Liver (tissue), 3 donors: ENCODE measurements at regions not wholly inside any gene's neighbourhood (a gene's known extent, or its start where the extent isn't known, plus 50 kb on each side); places are given as distances from the start of the nearest gene placed in this dataset.

Source experiments
- RAD21 ChIP-seq, 2 donors: IDR thresholded peaks; 2 replicates each; pipeline ENCODE4 v1.6.1; 2016; ENCODE audit warnings: antibody characterized with exemption in 2 of 2, mild to moderate bottlenecking in 2 of 2
- YY1 ChIP-seq: IDR thresholded peaks from 2 replicates; pipeline ENCODE4 v1.6.1; 2016; ENCODE audit warnings: antibody characterized with exemption, mild to moderate bottlenecking
- TF ChIP-seq, protein P1 (sequence below): fragments of 150-350 bp; IDR thresholded peaks from 2 replicates; pipeline ENCODE4 v1.5.1; 2017; ENCODE audit warnings: improper control_type of control experiment, low read depth, low read length; ENCODE audit not compliant: missing input control
- TF ChIP-seq, protein P2 (sequence below): IDR thresholded peaks from 2 replicates; pipeline ENCODE4 v1.6.1; 2016; ENCODE audit warnings: antibody characterized with exemption, mild to moderate bottlenecking
- TF ChIP-seq, protein P3 (sequence below): IDR thresholded peaks from 2 replicates; pipeline ENCODE4 v1.6.1; 2016; ENCODE audit warnings: antibody characterized with exemption
- donor health status: healthy.
- donor health status: healthy.

DNA sequence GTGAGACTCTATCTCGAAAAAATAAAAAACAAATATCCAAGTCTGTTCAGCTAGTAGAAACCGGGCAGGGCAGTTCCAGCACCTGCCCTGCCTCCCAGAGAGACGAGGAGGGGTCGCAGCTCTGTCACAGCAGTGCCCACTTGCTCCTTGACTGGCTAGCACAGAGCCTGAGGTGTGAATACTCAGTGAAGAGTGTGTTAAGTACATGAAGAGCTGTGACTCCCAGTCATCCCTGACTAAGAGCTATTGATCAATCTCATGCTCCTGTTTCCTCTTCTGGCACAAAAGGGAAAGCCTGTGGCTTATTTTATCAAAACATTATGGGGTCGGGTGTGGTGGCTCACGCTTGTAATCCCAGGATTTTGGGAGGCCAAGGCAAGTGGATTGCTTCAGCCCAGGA is 83.0 kb upstream of the FZD7 start:
- TF ChIP-seq, protein P1, sequence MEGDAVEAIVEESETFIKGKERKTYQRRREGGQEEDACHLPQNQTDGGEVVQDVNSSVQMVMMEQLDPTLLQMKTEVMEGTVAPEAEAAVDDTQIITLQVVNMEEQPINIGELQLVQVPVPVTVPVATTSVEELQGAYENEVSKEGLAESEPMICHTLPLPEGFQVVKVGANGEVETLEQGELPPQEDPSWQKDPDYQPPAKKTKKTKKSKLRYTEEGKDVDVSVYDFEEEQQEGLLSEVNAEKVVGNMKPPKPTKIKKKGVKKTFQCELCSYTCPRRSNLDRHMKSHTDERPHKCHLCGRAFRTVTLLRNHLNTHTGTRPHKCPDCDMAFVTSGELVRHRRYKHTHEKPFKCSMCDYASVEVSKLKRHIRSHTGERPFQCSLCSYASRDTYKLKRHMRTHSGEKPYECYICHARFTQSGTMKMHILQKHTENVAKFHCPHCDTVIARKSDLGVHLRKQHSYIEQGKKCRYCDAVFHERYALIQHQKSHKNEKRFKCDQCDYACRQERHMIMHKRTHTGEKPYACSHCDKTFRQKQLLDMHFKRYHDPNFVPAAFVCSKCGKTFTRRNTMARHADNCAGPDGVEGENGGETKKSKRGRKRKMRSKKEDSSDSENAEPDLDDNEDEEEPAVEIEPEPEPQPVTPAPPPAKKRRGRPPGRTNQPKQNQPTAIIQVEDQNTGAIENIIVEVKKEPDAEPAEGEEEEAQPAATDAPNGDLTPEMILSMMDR, result no peak
- TF ChIP-seq YY1 (no peak), RAD21 (IDR thresholded peaks at IDR 0.05) (no peak)
- TF ChIP-seq, protein P2, sequence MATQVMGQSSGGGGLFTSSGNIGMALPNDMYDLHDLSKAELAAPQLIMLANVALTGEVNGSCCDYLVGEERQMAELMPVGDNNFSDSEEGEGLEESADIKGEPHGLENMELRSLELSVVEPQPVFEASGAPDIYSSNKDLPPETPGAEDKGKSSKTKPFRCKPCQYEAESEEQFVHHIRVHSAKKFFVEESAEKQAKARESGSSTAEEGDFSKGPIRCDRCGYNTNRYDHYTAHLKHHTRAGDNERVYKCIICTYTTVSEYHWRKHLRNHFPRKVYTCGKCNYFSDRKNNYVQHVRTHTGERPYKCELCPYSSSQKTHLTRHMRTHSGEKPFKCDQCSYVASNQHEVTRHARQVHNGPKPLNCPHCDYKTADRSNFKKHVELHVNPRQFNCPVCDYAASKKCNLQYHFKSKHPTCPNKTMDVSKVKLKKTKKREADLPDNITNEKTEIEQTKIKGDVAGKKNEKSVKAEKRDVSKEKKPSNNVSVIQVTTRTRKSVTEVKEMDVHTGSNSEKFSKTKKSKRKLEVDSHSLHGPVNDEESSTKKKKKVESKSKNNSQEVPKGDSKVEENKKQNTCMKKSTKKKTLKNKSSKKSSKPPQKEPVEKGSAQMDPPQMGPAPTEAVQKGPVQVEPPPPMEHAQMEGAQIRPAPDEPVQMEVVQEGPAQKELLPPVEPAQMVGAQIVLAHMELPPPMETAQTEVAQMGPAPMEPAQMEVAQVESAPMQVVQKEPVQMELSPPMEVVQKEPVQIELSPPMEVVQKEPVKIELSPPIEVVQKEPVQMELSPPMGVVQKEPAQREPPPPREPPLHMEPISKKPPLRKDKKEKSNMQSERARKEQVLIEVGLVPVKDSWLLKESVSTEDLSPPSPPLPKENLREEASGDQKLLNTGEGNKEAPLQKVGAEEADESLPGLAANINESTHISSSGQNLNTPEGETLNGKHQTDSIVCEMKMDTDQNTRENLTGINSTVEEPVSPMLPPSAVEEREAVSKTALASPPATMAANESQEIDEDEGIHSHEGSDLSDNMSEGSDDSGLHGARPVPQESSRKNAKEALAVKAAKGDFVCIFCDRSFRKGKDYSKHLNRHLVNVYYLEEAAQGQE, result no peak
- TF ChIP-seq, protein P3, sequence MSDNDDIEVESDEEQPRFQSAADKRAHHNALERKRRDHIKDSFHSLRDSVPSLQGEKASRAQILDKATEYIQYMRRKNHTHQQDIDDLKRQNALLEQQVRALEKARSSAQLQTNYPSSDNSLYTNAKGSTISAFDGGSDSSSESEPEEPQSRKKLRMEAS, result no peak
